ENCODE measurements at regions not wholly inside any gene's neighbourhood (a gene's known extent, or its start where the extent isn't known, plus 50 kb on each side); places are given as distances from the start of the nearest gene placed in this dataset.
"Not testable (repeated sequence)": the region's sequence is repeated elsewhere in the genome, so short reads cannot be mapped to it uniquely, and the experiment has no call there.

DNA sequence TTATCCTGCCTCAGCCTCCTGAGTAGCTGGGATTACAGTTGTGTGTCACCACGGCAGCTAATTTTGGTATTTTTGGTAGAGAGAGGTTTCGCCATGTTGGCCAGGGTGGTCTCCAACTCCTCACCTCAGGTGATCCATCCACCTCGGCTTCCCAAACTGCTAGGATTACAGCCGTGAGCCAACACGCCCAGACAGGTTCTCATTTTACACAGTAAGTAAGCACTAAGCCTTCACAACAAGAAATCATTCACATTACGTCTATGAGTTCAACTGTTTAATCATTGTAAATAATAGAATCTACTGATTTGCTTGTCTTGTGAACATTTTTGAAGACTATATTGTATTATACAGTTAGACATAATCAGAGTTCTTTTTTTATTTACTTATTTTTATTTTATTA lies 131.5 kb upstream of the LRATD1 start (continued):
- no peak for TF ChIP-seq MZF1 (tag by site-specific recombination; IDR thresholded peaks at IDR 0.05; ENCODE audit: borderline replicate concordance)
- TF ChIP-seq, protein P1, sequence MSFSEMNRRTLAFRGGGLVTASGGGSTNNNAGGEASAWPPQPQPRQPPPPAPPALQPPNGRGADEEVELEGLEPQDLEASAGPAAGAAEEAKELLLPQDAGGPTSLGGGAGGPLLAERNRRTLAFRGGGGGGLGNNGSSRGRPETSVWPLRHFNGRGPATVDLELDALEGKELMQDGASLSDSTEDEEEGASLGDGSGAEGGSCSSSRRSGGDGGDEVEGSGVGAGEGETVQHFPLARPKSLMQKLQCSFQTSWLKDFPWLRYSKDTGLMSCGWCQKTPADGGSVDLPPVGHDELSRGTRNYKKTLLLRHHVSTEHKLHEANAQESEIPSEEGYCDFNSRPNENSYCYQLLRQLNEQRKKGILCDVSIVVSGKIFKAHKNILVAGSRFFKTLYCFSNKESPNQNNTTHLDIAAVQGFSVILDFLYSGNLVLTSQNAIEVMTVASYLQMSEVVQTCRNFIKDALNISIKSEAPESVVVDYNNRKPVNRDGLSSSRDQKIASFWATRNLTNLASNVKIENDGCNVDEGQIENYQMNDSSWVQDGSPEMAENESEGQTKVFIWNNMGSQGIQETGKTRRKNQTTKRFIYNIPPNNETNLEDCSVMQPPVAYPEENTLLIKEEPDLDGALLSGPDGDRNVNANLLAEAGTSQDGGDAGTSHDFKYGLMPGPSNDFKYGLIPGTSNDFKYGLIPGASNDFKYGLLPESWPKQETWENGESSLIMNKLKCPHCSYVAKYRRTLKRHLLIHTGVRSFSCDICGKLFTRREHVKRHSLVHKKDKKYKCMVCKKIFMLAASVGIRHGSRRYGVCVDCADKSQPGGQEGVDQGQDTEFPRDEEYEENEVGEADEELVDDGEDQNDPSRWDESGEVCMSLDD (tag by site-specific recombination; IDR thresholded peaks at IDR 0.05): no peak
- TF ChIP-seq SP2 (tag by site-specific recombination; IDR thresholded peaks at IDR 0.05): no peak
- TF ChIP-seq, protein P2, sequence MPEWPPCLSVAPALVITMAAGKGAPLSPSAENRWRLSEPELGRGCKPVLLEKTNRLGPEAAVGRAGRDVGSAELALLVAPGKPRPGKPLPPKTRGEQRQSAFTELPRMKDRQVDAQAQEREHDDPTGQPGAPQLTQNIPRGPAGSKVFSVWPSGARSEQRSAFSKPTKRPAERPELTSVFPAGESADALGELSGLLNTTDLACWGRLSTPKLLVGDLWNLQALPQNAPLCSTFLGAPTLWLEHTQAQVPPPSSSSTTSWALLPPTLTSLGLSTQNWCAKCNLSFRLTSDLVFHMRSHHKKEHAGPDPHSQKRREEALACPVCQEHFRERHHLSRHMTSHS (tag by site-specific recombination; IDR thresholded peaks at IDR 0.05): no peak
- no peak for TF ChIP-seq ZNF266 (tag by site-specific recombination; IDR thresholded peaks at IDR 0.05; ENCODE audit: low read depth)
- TF ChIP-seq ZNF626 (tag by site-specific recombination; IDR thresholded peaks at IDR 0.05): no peak
- TF ChIP-seq, protein P3, sequence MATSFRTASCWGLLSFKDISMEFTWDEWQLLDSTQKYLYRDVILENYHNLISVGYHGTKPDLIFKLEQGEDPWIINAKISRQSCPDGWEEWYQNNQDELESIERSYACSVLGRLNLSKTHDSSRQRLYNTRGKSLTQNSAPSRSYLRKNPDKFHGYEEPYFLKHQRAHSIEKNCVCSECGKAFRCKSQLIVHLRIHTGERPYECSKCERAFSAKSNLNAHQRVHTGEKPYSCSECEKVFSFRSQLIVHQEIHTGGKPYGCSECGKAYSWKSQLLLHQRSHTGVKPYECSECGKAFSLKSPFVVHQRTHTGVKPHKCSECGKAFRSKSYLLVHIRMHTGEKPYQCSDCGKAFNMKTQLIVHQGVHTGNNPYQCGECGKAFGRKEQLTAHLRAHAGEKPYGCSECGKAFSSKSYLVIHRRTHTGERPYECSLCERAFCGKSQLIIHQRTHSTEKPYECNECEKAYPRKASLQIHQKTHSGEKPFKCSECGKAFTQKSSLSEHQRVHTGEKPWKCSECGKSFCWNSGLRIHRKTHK (tag by site-specific recombination; IDR thresholded peaks at IDR 0.05): no peak
- no peak for TF ChIP-seq MEIS1 (CRISPR knock-in tag; IDR thresholded peaks at IDR 0.05; ENCODE audit: borderline replicate concordance)

DNA sequence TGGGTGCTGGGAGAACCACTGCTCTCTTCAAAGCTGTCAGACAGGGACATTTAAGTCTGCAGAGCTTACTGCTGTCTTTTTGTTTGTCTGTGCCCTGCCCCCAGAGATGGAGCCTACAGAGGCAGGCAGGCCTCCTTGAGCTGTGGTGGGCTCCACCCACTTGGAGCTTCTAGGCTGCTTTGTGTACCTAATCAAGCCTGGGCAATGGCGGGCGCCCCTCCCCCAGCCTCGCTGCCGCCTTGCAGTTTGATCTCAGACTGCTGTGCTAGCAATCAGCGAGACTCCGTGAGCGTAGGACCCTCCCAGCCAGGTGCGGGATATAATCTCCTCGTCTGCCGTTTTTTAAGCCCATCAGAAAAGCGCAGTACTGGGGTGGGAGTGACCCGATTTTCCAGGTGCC lies 125.6 kb upstream of the LRATD1 start:
- H3K36me3 ChIP-seq (ENCODE audit: control insufficient read depth in 2 of 2, insufficient read depth in 1 of 2, low read length in 2 of 2); H3K4me3 ChIP-seq (ENCODE audit: low read depth, low read length); H3K27ac ChIP-seq (ENCODE audit: extremely low read depth, low read depth, low read length); CTCF ChIA-PET; H3K4me1 ChIP-seq (ENCODE audit: control insufficient read depth, insufficient read depth, low read length); H3K9me3 ChIP-seq (ENCODE audit: control insufficient read depth, insufficient read depth, low read depth, low read length); POLR2A ChIA-PET: not testable (repeated sequence)

DNA sequence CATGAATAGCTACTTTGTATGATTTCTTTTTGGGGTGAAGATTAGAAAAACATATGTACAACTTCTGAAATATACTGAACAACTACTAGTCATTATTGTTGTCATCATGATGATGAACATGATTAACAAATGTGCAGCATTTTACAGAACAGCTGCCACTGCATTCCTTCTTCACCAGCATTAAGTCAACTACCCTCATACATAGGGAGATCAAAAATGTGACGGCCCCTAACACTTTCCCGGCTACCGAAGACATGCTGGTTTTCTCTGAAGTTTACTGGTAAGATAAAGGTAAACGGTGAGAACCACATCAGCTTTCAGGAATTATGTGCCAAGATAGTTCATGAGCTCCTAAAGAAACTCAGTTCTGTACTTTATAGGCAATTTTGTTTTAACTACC lies 121.0 kb upstream of the LRATD1 start:
- Histone ChIP-seq H3K4me3 (ENCODE audit: low read depth, low read length) (no peak overlapping the region), H3K9me3 (ENCODE audit: control insufficient read depth, insufficient read depth, low read depth, low read length) (no peaks in the 10 kb centered on the region), H3K27ac (ENCODE audit: extremely low read depth, low read depth, low read length) (no peak overlapping the region), H3K4me1 (ENCODE audit: control insufficient read depth, insufficient read depth, low read length) (no peaks in the 10 kb centered on the region), H3K36me3 (ENCODE audit: control insufficient read depth in 2 of 2, insufficient read depth in 1 of 2, low read length in 2 of 2) (no peaks in the 10 kb centered on the region)
- TF ChIP-seq KLF10 (tag by site-specific recombination; IDR thresholded peaks at IDR 0.05): no peak
- no peak for TF ChIP-seq ZNF354C (tag by site-specific recombination; IDR thresholded peaks at IDR 0.05; ENCODE audit: borderline replicate concordance, low read depth)
- TF ChIP-seq, protein P4, sequence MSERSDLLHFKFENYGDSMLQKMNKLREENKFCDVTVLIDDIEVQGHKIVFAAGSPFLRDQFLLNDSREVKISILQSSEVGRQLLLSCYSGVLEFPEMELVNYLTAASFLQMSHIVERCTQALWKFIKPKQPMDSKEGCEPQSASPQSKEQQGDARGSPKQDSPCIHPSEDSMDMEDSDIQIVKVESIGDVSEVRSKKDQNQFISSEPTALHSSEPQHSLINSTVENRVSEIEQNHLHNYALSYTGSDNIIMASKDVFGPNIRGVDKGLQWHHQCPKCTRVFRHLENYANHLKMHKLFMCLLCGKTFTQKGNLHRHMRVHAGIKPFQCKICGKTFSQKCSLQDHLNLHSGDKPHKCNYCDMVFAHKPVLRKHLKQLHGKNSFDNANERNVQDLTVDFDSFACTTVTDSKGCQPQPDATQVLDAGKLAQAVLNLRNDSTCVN (tag by site-specific recombination; optimal IDR thresholded peaks at IDR 0.05): no peak
- TF ChIP-seq, protein P5, sequence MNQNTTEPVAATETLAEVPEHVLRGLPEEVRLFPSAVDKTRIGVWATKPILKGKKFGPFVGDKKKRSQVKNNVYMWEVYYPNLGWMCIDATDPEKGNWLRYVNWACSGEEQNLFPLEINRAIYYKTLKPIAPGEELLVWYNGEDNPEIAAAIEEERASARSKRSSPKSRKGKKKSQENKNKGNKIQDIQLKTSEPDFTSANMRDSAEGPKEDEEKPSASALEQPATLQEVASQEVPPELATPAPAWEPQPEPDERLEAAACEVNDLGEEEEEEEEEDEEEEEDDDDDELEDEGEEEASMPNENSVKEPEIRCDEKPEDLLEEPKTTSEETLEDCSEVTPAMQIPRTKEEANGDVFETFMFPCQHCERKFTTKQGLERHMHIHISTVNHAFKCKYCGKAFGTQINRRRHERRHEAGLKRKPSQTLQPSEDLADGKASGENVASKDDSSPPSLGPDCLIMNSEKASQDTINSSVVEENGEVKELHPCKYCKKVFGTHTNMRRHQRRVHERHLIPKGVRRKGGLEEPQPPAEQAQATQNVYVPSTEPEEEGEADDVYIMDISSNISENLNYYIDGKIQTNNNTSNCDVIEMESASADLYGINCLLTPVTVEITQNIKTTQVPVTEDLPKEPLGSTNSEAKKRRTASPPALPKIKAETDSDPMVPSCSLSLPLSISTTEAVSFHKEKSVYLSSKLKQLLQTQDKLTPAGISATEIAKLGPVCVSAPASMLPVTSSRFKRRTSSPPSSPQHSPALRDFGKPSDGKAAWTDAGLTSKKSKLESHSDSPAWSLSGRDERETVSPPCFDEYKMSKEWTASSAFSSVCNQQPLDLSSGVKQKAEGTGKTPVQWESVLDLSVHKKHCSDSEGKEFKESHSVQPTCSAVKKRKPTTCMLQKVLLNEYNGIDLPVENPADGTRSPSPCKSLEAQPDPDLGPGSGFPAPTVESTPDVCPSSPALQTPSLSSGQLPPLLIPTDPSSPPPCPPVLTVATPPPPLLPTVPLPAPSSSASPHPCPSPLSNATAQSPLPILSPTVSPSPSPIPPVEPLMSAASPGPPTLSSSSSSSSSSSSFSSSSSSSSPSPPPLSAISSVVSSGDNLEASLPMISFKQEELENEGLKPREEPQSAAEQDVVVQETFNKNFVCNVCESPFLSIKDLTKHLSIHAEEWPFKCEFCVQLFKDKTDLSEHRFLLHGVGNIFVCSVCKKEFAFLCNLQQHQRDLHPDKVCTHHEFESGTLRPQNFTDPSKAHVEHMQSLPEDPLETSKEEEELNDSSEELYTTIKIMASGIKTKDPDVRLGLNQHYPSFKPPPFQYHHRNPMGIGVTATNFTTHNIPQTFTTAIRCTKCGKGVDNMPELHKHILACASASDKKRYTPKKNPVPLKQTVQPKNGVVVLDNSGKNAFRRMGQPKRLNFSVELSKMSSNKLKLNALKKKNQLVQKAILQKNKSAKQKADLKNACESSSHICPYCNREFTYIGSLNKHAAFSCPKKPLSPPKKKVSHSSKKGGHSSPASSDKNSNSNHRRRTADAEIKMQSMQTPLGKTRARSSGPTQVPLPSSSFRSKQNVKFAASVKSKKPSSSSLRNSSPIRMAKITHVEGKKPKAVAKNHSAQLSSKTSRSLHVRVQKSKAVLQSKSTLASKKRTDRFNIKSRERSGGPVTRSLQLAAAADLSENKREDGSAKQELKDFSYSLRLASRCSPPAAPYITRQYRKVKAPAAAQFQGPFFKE (tag by site-specific recombination; IDR thresholded peaks at IDR 0.05; ENCODE audit: borderline replicate concordance): no peak
- TF ChIP-seq ZNF548 (tag by site-specific recombination; IDR thresholded peaks at IDR 0.05): no peak
- no peak for TF ChIP-seq ZNF174 (tag by site-specific recombination; IDR thresholded peaks at IDR 0.05)
- ChIA-PET POLR2A (no interaction called here), CTCF (no interaction called here)
